K562 (cell line): ENCODE measurements at regions not wholly inside any gene's neighbourhood (a gene's known extent, or its start where the extent isn't known, plus 50 kb on each side); places are given as distances from the start of the nearest gene placed in this dataset.

Experiments
- ATAC-seq: fragments of 200-7000 bp; cut with Tn5 transposase; 3 replicates; pipeline ENCODE4 v1.9.1; 2020; ENCODE audit warnings: moderate library complexity
- BruUV-seq: library from RNA; stranded (reverse); fragments of 400-500 nt; replicated peaks from 2 replicates; lab custom pipeline; 2021; lab: Mats Ljungman, UMichigan
- CTCF ChIA-PET: fragments of 300-600 bp; formaldehyde crosslinking; extraction: SDS; loops from one replicate; lab custom pipeline; 2021; ENCODE audit warnings: low intra/inter-chr PET ratio; lab: Yijun Ruan, JAX
- POLR2A ChIA-PET: fragments of 300-600, 350-650 bp; sonication (Branson Sonifier 250); formaldehyde crosslinking; extraction: SDS; loops from one replicate; lab custom pipeline; 2021; ENCODE audit warnings: antibody characterized with exemption, inconsistent platforms; lab: Yijun Ruan, JAX
- DNase-seq, 4 experiments: peaks; one replicate each; pipeline versions ENCODE4 v3.0.0 to v3.0.0-alpha.2; 2011 to 2018; ENCODE audit warnings: low spot score in 3 of 4, mixed read lengths in 3 of 4; ENCODE audit errors: extremely low read depth in 1 of 4
- FAIRE-seq: peaks from 2 replicates; lab custom pipeline; 2011; peaks lifted over from hg19 to GRCh38; lab: Jason Lieb, UNC
- H2AFZ ChIP-seq: 2 replicates; pipeline ENCODE4 v1.6.0; 2011; ENCODE audit warnings: low read depth, low read length, control low read depth, inconsistent platforms
- H3K27ac ChIP-seq: fragments of 200-600 bp; 3 replicates; pipeline ENCODE4 v1.8.0; 2011; ENCODE audit warnings: low read depth, mild to moderate bottlenecking, control low read depth, inconsistent platforms, low read length, moderate library complexity, mixed read lengths; ENCODE audit errors: extremely low read depth
- H3K27me3 ChIP-seq, 2 experiments: fragments of 300-600 bp in 1 of 2; 2 replicates in 1 of 2; 3 replicates in 1 of 2; pipeline versions ENCODE4 v1.6.0 to v1.8.0; 2011; ENCODE audit warnings: inconsistent platforms in 2 of 2, low read length in 2 of 2, mild to moderate bottlenecking in 1 of 2, mixed read lengths in 1 of 2, moderate library complexity in 1 of 2; ENCODE audit not compliant: control insufficient read depth in 2 of 2, insufficient read depth in 2 of 2
- H3K36me3 ChIP-seq: fragments of 300-600 bp; 3 replicates; pipeline ENCODE4 v1.8.0; 2011; ENCODE audit warnings: mild to moderate bottlenecking, low read length, inconsistent platforms; ENCODE audit not compliant: control insufficient read depth, insufficient read depth
- H3K4me1 ChIP-seq, 2 experiments: fragments of 200-600 bp in 1 of 2; replicated peaks in 1 of 2; 2 replicates in 1 of 2; 3 replicates in 1 of 2; pipeline versions ENCODE4 v1.5.1 to v1.8.0; 2011; ENCODE audit warnings: inconsistent platforms in 2 of 2, low read length in 2 of 2, mild to moderate bottlenecking in 1 of 2, mixed read lengths in 1 of 2, moderate library complexity in 1 of 2; ENCODE audit not compliant: control insufficient read depth in 2 of 2, insufficient read depth in 2 of 2
- H3K4me2 ChIP-seq: 2 replicates; pipeline ENCODE4 v1.6.1; 2011; ENCODE audit warnings: low read length, control low read depth, inconsistent platforms, mixed read lengths; ENCODE audit not compliant: insufficient read depth
- H3K4me3 ChIP-seq: fragments of 200-600 bp; sonication (generic), shearing (Covaris generic); 2 replicates; pipeline ENCODE4 v1.5.1; 2016; ENCODE audit warnings: control low read depth, inconsistent platforms
- H3K79me2 ChIP-seq: fragments of 200-600 bp; 3 replicates; pipeline ENCODE4 v1.8.0; 2011; ENCODE audit warnings: low read length, inconsistent platforms; ENCODE audit not compliant: control insufficient read depth, insufficient read depth
- H3K9ac ChIP-seq, 2 experiments: 2 replicates each; pipeline versions ENCODE4 v1.6.0 to v1.6.1; 2011; ENCODE audit warnings: low read depth in 2 of 2, low read length in 2 of 2, control low read depth in 1 of 2, inconsistent platforms in 1 of 2, mild to moderate bottlenecking in 1 of 2, mixed read lengths in 1 of 2; ENCODE audit not compliant: insufficient read depth in 1 of 2
- H3K9me1 ChIP-seq: one replicate; pipeline ENCODE4 v1.6.0; 2011; ENCODE audit warnings: inconsistent platforms, mild to moderate bottlenecking, low read length, moderate library complexity; ENCODE audit not compliant: control insufficient read depth, insufficient read depth
- H3K9me3 ChIP-seq: replicated peaks from 2 replicates; pipeline ENCODE4 v1.5.1; 2011; ENCODE audit warnings: low read depth, low read length, inconsistent platforms; ENCODE audit not compliant: control insufficient read depth, insufficient read depth
- H4K20me1 ChIP-seq: replicated peaks from 2 replicates; pipeline ENCODE4 v1.6.1; 2011; ENCODE audit warnings: low read length, inconsistent platforms, mixed read lengths; ENCODE audit not compliant: control insufficient read depth, insufficient read depth
- GMEB1 ChIP-seq: fragments of 250-450 bp; sonication (Bioruptor Pico); IDR thresholded peaks from 2 replicates; pipeline ENCODE4 v1.4.0; 2020; ENCODE audit warnings: mild to moderate bottlenecking
- MBD2 ChIP-seq: sonication (generic); IDR thresholded peaks from 2 replicates; pipeline ENCODE4 v1.6.1; 2016; ENCODE audit warnings: low read depth, borderline replicate concordance
- NBN ChIP-seq: fragments of 450-650 bp; IDR thresholded peaks from 2 replicates; pipeline ENCODE4 v1.6.1; 2016; ENCODE audit warnings: low read depth, mild to moderate bottlenecking
- PCBP2 ChIP-seq: fragments of 200-400 bp; formaldehyde crosslinking; IDR thresholded peaks from 2 replicates; pipeline ENCODE4 v1.6.1; 2018; ENCODE audit warnings: low read length, low read depth, mild to moderate bottlenecking, moderate library complexity; ENCODE audit not compliant: poor library complexity, severe bottlenecking
- ZBTB26 ChIP-seq: fragments of 450-650 bp; formaldehyde crosslinking; IDR thresholded peaks from 2 replicates; pipeline ENCODE4 v1.4.0; 2022; ENCODE audit warnings: missing genetic modification characterization
- WGBS: fragments of 100-300 bp; shearing (Covaris generic); methylation state at CpG from one replicate; pipeline ENCODE4 v1.1.6; 2016; ENCODE audit warnings: low coverage, mixed read lengths; ENCODE audit not compliant: insufficient coverage; ENCODE audit errors: missing lambda C conversion rate; 5-methylcytosine and 5-hydroxymethylcytosine counted together
- in situ Hi-C: fragments of 300-500 bp; cut with MboI; formaldehyde crosslinking; loops from 4 replicates; pipeline ENCODE4 v1.15.0; 2018; ENCODE audit warnings: inconsistent platforms, mixed read lengths
- intact Hi-C: fragments of 100-400 bp; cut with micrococcal nuclease; formaldehyde crosslinking; loops from 2 replicates; pipeline ENCODE4 v1.14.2; 2022
- TF ChIP-seq, protein P1 (sequence below): sonication (generic); formaldehyde crosslinking; IDR thresholded peaks from 2 replicates; pipeline ENCODE4 v1.8.0; 2022; ENCODE audit warnings: mild to moderate bottlenecking, missing genetic modification reagents

DNA sequence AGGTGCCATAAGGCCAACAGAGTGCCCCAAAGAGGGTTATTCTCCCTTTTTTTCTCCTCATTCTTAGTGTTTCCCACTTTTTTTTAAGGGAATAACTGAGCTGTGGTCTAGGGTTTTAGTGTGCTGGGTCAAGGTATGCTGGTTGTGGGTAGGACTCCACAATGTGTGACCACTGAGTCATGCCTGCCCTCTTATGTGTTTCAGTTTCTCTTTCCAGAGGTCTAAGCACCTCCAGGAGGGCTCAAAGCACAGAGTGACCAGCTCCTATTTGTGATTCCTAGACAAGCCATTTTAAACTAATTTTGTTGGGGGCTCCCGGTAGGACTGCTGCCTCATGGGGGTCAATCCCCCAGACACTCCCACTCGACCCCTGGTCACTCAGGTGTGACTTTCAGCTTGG, 80.5 kb upstream of the GC start (continued):
- TF ChIP-seq GMEB1 (CRISPR knock-in tag) (no peak), MBD2 (no peak)

GRCh38 chr4:71866212-71866885, 82.5 kb upstream of the GC start:
- no peaks in the 10 kb centered on the region for H3K79me2 ChIP-seq
- H3K9ac ChIP-seq, result no peak overlapping the region
- H3K4me2 ChIP-seq, result no peak overlapping the region
- H3K9me1 ChIP-seq, result no peaks in the 10 kb centered on the region
- in situ Hi-C loops (no loop called here), intact Hi-C loops (no loop called here)
- ATAC-seq (no peak), DNase-seq (no peak), FAIRE-seq (no peak)
- CTCF ChIA-PET, result no interaction called here
- H3K27ac ChIP-seq, result no peak overlapping the region
- no peaks in the 10 kb centered on the region for H4K20me1 ChIP-seq
- no peaks in the 10 kb centered on the region for H3K27me3 ChIP-seq
- no peaks in the 10 kb centered on the region for H3K4me1 ChIP-seq
- WGBS, result 53% methylated on average over 4 of the region's 4 CpGs
- POLR2A ChIA-PET, result no interaction called here
- no peaks in the 10 kb centered on the region for H3K36me3 ChIP-seq
- peaks cover 16% of the 10 kb centered on the region for H3K9me3 ChIP-seq
- H2AFZ ChIP-seq, result 0 out of 2 replicates have a peak overlapping the region, but pooled peaks have one; percentile 34
- no peak overlapping the region for H3K4me3 ChIP-seq
- BruUV-seq, result no TSS peak
- TF ChIP-seq NBN (no peak), ZBTB26 (CRISPR knock-in tag) (no peak), PCBP2 (no peak)
- TF ChIP-seq, protein P1, sequence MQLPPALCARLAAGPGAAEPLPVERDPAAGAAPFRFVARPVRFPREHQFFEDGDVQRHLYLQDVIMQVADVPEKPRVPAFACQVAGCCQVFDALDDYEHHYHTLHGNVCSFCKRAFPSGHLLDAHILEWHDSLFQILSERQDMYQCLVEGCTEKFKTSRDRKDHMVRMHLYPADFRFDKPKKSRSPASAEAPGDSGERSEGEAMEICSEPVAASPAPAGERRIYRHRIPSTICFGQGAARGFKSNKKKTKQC (CRISPR knock-in tag), result no peak
